ENCODE measurements at regions not wholly inside any gene's neighbourhood (a gene's known extent, or its start where the extent isn't known, plus 50 kb on each side); places are given as distances from the start of the nearest gene placed in this dataset.

DNA sequence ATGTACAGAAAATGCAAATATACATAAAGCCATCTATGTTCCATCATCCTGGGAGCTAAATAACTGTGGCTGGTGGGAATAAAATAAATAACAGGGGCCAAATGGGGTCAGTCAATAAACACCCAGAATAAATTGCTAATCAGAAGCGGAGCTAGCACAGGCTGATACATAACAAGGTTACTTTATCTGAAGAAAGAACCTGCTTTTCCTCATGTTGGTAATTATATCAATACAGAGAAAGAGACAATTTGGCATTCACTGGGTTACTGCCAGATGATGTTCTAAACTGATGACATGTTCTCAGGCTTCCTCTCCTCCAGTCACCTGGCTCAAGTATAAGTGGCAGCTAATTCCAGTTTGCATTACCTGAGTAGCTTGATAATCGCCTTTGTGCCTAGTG lies 144.9 kb upstream of the CD180 start:
- H4K20me1 ChIP-seq, result no peaks in the 10 kb centered on the region
- 0 out of 2 replicates have a peak, but pooled peaks cover 3% of the 10 kb centered on the region for H3K9me3 ChIP-seq
- no peak overlapping the region for H3K4me2 ChIP-seq
- H3K27me3 ChIP-seq, result no peaks in the 10 kb centered on the region
- TF ChIP-seq Cebpa-rat (IDR thresholded peaks at IDR 0.05), result no peak
- H3K36me3 ChIP-seq, result no peaks in the 10 kb centered on the region
- no peak overlapping the region for H3K4me3 ChIP-seq
- H3K9ac ChIP-seq, result no peak overlapping the region
- peaks cover 19% of the 10 kb centered on the region for H3K4me1 ChIP-seq
- H3K27ac ChIP-seq, result no peak overlapping the region

- Histone ChIP-seq H4K20me1 (no peaks in the 10 kb centered on the region), H3K36me3 (no peaks in the 10 kb centered on the region), H3K9me3 (0 out of 2 replicates have a peak, but pooled peaks cover 3% of the 10 kb centered on the region), H3K4me2 (no peak overlapping the region), H3K27ac (no peak overlapping the region), H3K4me3 (no peak overlapping the region), H3K9ac (no peak overlapping the region), H3K4me1 (peaks cover 19% of the 10 kb centered on the region), H3K27me3 (no peaks in the 10 kb centered on the region)
- no peak for TF ChIP-seq Cebpa-rat (IDR thresholded peaks at IDR 0.05)
Observed at GRCh38 chr5:67339219-67339767, 142.7 kb upstream of the CD180 start.

DNA sequence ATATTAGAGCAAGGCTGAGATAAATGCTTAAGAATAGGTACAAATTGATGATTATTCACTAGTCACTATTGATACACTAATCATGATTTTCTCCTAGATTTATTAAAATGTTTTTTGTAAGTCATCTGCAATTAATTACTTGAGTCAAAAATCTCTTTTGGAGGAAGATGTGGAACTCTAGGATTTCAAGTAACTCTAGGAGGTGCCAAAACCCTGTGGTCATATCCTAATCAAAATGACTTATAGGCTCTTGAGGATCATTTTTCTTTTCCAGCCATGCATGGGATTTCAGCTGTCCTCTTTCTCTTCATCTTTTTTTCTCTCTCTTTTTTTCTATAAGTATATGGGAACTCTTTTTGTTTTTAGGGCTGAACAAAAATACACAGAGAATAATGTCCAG lies 141.8 kb upstream of the CD180 start:
- H3K36me3 ChIP-seq, result no peaks in the 10 kb centered on the region
- H3K9ac ChIP-seq, result no peak overlapping the region
- peaks cover 19% of the 10 kb centered on the region for H3K4me1 ChIP-seq
- H4K20me1 ChIP-seq, result no peaks in the 10 kb centered on the region
- H3K27me3 ChIP-seq, result no peaks in the 10 kb centered on the region
- no peak overlapping the region for H3K4me3 ChIP-seq
- H3K4me2 ChIP-seq, result peak overlapping the region; percentile 55
- no peak overlapping the region for H3K27ac ChIP-seq
- H3K9me3 ChIP-seq, result 0 out of 2 replicates have a peak, but pooled peaks cover 3% of the 10 kb centered on the region
- no peak for TF ChIP-seq Cebpa-rat (IDR thresholded peaks at IDR 0.05)

GRCh38 chr5:67337751-67338150 lies 141.2 kb upstream of the CD180 start:
- no peak overlapping the region for H3K9ac ChIP-seq
- no peaks in the 10 kb centered on the region for H4K20me1 ChIP-seq
- H3K36me3 ChIP-seq, result no peaks in the 10 kb centered on the region
- no peaks in the 10 kb centered on the region for H3K27me3 ChIP-seq
- H3K4me3 ChIP-seq, result no peak overlapping the region
- TF ChIP-seq Cebpa-rat (IDR thresholded peaks at IDR 0.05), result no peak
- H3K4me1 ChIP-seq, result peaks cover 19% of the 10 kb centered on the region
- H3K27ac ChIP-seq, result no peak overlapping the region
- peak overlapping the region; percentile 55 for H3K4me2 ChIP-seq
- H3K9me3 ChIP-seq, result no peaks in the 10 kb centered on the region

GRCh38 chr5:67335426-67335825 lies 138.8 kb upstream of the CD180 start:
- Histone ChIP-seq H3K4me3 (no peak overlapping the region), H3K4me1 (peaks cover 19% of the 10 kb centered on the region), H3K27ac (no peak overlapping the region), H3K36me3 (no peaks in the 10 kb centered on the region), H3K4me2 (no peak overlapping the region), H3K9me3 (peaks cover 3% of the 10 kb centered on the region), H3K27me3 (no peaks in the 10 kb centered on the region), H3K9ac (no peak overlapping the region), H4K20me1 (no peaks in the 10 kb centered on the region)
- TF ChIP-seq Cebpa-rat (IDR thresholded peaks at IDR 0.05), result no peak

DNA sequence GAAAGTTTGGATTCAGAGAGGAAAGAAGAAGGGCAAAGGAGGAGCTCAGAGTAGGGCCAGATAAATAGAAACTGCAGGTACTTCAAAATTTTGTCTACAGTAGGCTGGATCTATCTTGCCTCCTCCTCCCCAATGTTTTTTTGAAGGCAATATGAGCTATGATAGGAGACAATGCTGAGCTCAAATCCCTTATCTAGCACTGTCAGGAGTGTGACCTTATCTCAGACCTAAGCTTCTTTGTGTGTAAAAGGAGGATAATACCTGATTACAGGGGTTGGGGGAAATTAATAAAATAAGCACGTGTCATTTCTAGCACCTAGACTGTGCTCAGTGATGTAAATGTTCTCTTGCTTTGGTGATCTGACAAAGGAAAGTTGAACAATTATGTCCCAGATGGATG lies 137.8 kb upstream of the CD180 start:
- no peak overlapping the region for H3K4me3 ChIP-seq
- H3K9ac ChIP-seq, result no peak overlapping the region
- no peaks in the 10 kb centered on the region for H3K27me3 ChIP-seq
- no peak overlapping the region for H3K27ac ChIP-seq
- H4K20me1 ChIP-seq, result no peaks in the 10 kb centered on the region
- H3K4me1 ChIP-seq, result peaks cover 19% of the 10 kb centered on the region
- no peaks in the 10 kb centered on the region for H3K36me3 ChIP-seq
- no peak for TF ChIP-seq Cebpa-rat (IDR thresholded peaks at IDR 0.05)
- no peak overlapping the region for H3K4me2 ChIP-seq
- H3K9me3 ChIP-seq, result peaks cover 4% of the 10 kb centered on the region

DNA sequence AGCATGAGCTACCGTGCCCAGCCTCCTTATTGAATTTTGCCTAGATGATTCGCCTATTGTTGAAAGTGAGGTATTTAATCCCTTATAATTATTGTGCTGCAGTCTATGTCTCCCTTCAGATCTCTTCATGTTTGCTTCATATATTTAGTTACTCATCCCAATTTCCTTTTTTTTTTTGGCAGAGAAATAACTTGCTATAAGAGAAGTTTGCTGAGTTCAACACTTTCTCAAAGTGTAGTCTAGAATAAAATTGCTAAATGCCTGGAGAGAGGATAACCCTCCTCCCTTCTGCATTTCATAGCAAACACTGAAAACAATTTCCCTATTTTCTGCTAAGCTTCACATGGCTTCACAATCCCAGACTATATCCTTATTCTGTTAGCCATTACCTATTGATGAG lies 136.6 kb upstream of the CD180 start:
- Histone ChIP-seq H3K4me2 (no peak overlapping the region), H3K9me3 (peaks cover 4% of the 10 kb centered on the region), H3K36me3 (no peaks in the 10 kb centered on the region), H3K4me3 (no peak overlapping the region), H3K9ac (no peak overlapping the region), H4K20me1 (no peaks in the 10 kb centered on the region), H3K4me1 (peaks cover 9% of the 10 kb centered on the region), H3K27ac (no peak overlapping the region), H3K27me3 (no peaks in the 10 kb centered on the region)
- no peak for TF ChIP-seq Cebpa-rat (IDR thresholded peaks at IDR 0.05)

DNA sequence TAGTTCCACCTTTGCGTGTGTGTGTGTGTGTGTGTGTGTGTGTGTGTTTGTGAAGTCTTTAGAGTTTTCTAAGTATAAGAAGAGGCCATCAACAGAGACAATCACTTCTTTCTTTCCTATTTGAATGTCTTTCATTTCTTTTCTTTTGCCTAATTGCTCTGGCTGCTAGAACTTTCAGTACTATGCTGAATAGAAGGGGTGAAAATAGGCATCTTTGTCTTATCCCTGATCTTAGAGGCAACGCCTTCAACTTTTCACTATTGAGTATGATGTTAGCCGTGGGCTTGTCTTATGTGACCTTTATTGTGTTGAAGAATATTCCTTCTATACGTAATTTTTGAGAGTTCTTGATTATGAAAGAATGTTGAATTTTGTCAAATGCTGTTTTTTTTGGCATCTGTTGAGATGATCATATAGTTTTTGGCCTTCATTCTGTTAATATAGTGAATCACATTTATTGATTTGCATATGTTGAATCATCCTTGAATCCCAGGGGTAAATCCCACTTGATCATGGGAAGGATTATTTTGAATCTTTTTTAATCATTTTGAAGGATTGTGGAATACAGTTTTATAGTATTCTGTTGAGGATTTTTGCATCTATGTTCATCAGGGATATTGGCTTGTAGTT lies 134.8 kb upstream of the CD180 start:
- H3K9ac ChIP-seq, result no peak overlapping the region
- no peaks in the 10 kb centered on the region for H4K20me1 ChIP-seq
- no peak overlapping the region for H3K4me2 ChIP-seq
- no peaks in the 10 kb centered on the region for H3K36me3 ChIP-seq
- H3K4me1 ChIP-seq, result no peaks in the 10 kb centered on the region
- no peak for TF ChIP-seq Cebpa-rat (IDR thresholded peaks at IDR 0.05)
- H3K4me3 ChIP-seq, result no peak overlapping the region
- H3K27ac ChIP-seq, result no peak overlapping the region
- H3K27me3 ChIP-seq, result no peaks in the 10 kb centered on the region
- H3K9me3 ChIP-seq, result peaks cover 4% of the 10 kb centered on the region

DNA sequence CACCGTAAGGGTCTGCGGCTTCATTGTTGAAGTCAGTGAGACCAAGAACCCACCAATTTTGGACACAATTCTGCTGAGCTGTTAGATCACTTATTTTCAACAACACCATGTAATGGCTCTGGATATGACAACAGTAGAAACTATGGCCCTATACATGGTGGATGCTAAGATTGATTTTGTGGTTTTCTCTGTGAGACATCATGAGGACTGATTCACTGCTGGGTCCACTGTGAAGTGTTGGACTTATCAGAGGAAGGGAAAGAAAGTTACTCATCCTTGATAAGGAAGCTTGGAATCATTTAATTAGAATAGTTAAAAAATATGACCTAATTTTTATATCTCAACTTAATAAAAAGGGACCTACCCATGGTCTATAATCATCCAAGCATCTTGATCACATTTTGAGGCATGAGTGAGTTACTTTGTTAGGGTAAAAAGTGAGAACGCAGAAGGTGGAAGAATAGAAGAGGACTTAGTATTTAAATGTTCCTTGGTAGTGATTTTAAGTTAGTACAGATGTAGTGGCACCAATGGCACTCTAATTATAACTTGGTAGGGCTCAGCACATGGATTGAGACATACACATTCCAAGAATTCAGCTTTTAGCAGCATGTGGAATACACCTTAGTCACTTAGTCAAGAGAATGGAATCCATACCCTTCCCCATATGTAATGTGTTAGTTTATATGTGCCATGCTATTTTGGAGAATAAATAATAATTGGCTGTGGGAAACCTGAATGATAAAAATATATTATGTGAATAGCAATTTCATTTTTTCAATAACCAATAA lies 123.5 kb upstream of the CD180 start:
- no peak overlapping the region for H3K9ac ChIP-seq
- H3K36me3 ChIP-seq, result no peaks in the 10 kb centered on the region
- no peak overlapping the region for H3K4me2 ChIP-seq
- H4K20me1 ChIP-seq, result no peaks in the 10 kb centered on the region
- H3K27me3 ChIP-seq, result no peaks in the 10 kb centered on the region
- peaks cover 11% of the 10 kb centered on the region for H3K4me1 ChIP-seq
- peaks cover 8% of the 10 kb centered on the region; the same call in 1 of the 2 replicates for H3K9me3 ChIP-seq
- H3K4me3 ChIP-seq, result no peak overlapping the region
- TF ChIP-seq Cebpa-rat (IDR thresholded peaks at IDR 0.05), result no peak
- H3K27ac ChIP-seq, result no peak overlapping the region

DNA sequence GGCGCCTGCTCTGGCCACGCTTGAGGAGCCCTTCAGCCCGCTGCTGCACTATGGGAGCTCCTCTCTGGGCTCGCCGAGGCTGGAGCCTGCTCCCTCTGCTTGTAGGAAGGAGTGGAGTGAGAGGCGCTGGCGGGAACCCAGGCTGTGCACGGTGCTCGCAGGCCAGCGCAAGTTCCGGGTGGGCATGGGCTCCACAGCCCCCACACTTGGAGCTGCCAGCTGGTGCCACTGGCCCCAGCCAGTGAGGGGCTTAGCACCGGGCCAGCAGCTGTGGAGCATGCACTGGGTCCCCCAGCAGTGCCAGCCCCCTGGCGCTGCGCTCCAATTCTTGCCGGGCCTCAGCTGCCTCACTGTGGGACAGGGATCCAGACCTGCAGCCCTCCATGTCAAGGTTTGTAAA lies 122.1 kb upstream of the CD180 start:
- H3K4me1 ChIP-seq, result peaks cover 13% of the 10 kb centered on the region
- no peaks in the 10 kb centered on the region for H3K27me3 ChIP-seq
- H3K27ac ChIP-seq, result no peak overlapping the region
- no peaks in the 10 kb centered on the region for H4K20me1 ChIP-seq
- no peak overlapping the region for H3K4me2 ChIP-seq
- H3K4me3 ChIP-seq, result no peak overlapping the region
- H3K36me3 ChIP-seq, result no peaks in the 10 kb centered on the region
- peaks cover 13% of the 10 kb centered on the region; the same call in 1 of the 2 replicates for H3K9me3 ChIP-seq
- no peak overlapping the region for H3K9ac ChIP-seq
- TF ChIP-seq Cebpa-rat (IDR thresholded peaks at IDR 0.05), result no peak

Measured in BLaER1 (cell line).